Spleen (tissue), 11 donors: ENCODE measurements at regions not wholly inside any gene's neighbourhood (a gene's known extent, or its start where the extent isn't known, plus 50 kb on each side); places are given as distances from the start of the nearest gene placed in this dataset.
A peak's percentile ranks its signal among the peaks of the same experiment; 100 is the strongest.
"Not testable (repeated sequence)": the region's sequence is repeated elsewhere in the genome, so short reads cannot be mapped to it uniquely, and the experiment has no call there.

ENCODE experiments used
- DNase-seq: peaks from one replicate; pipeline ENCODE4 v3.0.0-alpha.2; 2020
- H3K27ac ChIP-seq, 8 donors: fragments of 200-600 bp; sonication (generic) in 7 of 8; 1 replicate in 4 of 8; 2 replicates in 4 of 8; pipeline versions ENCODE4 v1.5.0 to v1.8.0; 2016 to 2021; ENCODE audit warnings: inconsistent platforms in 4 of 8, mild to moderate bottlenecking in 4 of 8, moderate library complexity in 1 of 8
- H3K27me3 ChIP-seq, 7 donors: fragments of 200-600 bp; sonication (generic) in 6 of 7; replicated peaks in 1 of 7; 1 replicate in 4 of 7; 2 replicates in 3 of 7; pipeline versions ENCODE4 v1.5.0 to v1.8.0; 2016 to 2021; ENCODE audit warnings: inconsistent platforms in 3 of 7, mild to moderate bottlenecking in 1 of 7
- H3K36me3 ChIP-seq, 6 donors: fragments of 200-600 bp; sonication (generic) in 5 of 6; 1 replicate in 4 of 6; 2 replicates in 2 of 6; pipeline versions ENCODE4 v1.5.0 to v1.8.0; 2016 to 2021; ENCODE audit warnings: inconsistent platforms in 2 of 6
- H3K4me1 ChIP-seq, 6 donors: fragments of 200-600 bp; sonication (generic) in 5 of 6; 1 replicate in 3 of 6; 2 replicates in 3 of 6; pipeline versions ENCODE4 v1.5.0 to v1.8.0; 2016 to 2021; ENCODE audit warnings: inconsistent platforms in 3 of 6
- H3K4me3 ChIP-seq, 8 donors: fragments of 200-600 bp; sonication (generic) in 7 of 8; 1 replicate in 4 of 8; 2 replicates in 4 of 8; pipeline versions ENCODE4 v1.5.0 to v1.8.0; 2016 to 2021; ENCODE audit warnings: inconsistent platforms in 4 of 8, mild to moderate bottlenecking in 4 of 8, moderate library complexity in 2 of 8
- H3K9me3 ChIP-seq, 8 donors: fragments of 200-600 bp; sonication (generic) in 7 of 8; 1 replicate in 4 of 8; 2 replicates in 4 of 8; pipeline versions ENCODE4 v1.5.0 to v1.8.0; 2016 to 2021; ENCODE audit warnings: inconsistent platforms in 4 of 8
- CTCF ChIP-seq, 11 experiments: fragments of 200-600 bp in 7 of 11; fragments of 450-650 bp in 4 of 11; sonication (generic) in 4 of 11; IDR thresholded peaks in 8 of 11; conservative IDR thresholded peaks in 3 of 11; 1 replicate in 7 of 11; 2 replicates in 4 of 11; pipeline versions ENCODE4 v1.4.0 to v1.8.0; 2016 to 2021; ENCODE audit warnings: antibody characterized with exemption in 11 of 11, inconsistent platforms in 4 of 11, mild to moderate bottlenecking in 1 of 11
- POLR2A ChIP-seq, 3 donors: fragments of 450-650 bp; IDR thresholded peaks; one replicate each; pipeline ENCODE4 v1.5.1; 2017; ENCODE audit warnings: antibody characterized with exemption in 3 of 3, mild to moderate bottlenecking in 1 of 3
- POLR2AphosphoS5 ChIP-seq, 3 donors: sonication (generic); formaldehyde crosslinking; IDR thresholded peaks; one replicate each; pipeline ENCODE4 v1.5.1; 2017; ENCODE audit warnings: antibody characterized with exemption in 3 of 3
- WGBS, 5 donors: extraction: QIAGEN DNeasy Blood & Tissue Kit in 3 of 5; methylation state at CpG; one replicate each; pipeline versions ENCODE4 v1.1.5 to v1.1.7; 2013 to 2018; 5-methylcytosine and 5-hydroxymethylcytosine counted together
- intact Hi-C: fragments of 100-400 bp; cut with DNase I; formaldehyde crosslinking; loops from one replicate; pipeline ENCODE4 v1.15.0; 2023; ENCODE audit warnings: low total_unique reads
- donor health status: healthy with polysubstance abuse.
- donor health status: DM: no; HTN: no; CAD: no; lungs with moderate emphysema.
- donor health status: DM: no; HTN: no; CAD: no.
- donor health status: Bipolar disorder and iron deficiency.
- donor health status: healthy.
- donor health status: DM: no; HTN: no; CAD: no.
- donor health status: DM: yes; HTN: yes; CAD: no.

DNA sequence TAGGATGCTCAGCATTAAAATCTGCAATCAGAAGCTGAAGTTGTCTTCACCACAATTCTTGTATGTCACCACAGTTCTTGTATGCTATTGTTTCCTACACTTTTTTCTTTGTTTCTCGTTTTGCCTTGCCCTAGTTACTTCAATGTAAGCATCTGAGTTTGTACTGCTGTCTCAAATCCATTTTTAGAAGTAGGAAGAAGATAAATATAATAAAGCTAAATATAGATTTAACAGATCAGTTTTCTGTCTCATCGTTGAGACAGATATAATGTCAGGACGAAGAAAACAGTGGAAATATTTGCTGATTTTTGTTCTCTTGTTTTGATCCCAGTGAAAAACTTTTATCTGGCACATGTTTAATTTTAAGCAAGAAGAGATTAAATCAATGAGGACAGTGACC lies 318.0 kb downstream of the QKI start:
- no peak for TF ChIP-seq CTCF (IDR thresholded peaks at IDR 0.05 in 8 of 11, conservative IDR thresholded peaks at IDR 0.05 in 3 of 11)
- TF ChIP-seq POLR2A (IDR thresholded peaks at IDR 0.05) = no peak
- no peak for TF ChIP-seq POLR2AphosphoS5 (IDR thresholded peaks at IDR 0.05)
- peaks cover 0 to 16% (median 0%) of the 10 kb centered on the region in 6 donors for H3K4me1 ChIP-seq
- no peaks in the 10 kb centered on the region for H3K9me3 ChIP-seq
- no peak overlapping the region for H3K27ac ChIP-seq
- no peak overlapping the region for H3K4me3 ChIP-seq
- no peaks in the 10 kb centered on the region for H3K27me3 ChIP-seq
- no peaks in the 10 kb centered on the region for H3K36me3 ChIP-seq
- intact Hi-C loops = no loop called here
- WGBS, 5 donors = 33 to 46% (median 35%) methylated on average over 3 of the region's 3 CpGs
- no peak for DNase-seq

- H3K9me3 ChIP-seq, intact Hi-C loops, H3K36me3 ChIP-seq, DNase-seq, H3K27me3 ChIP-seq, H3K27ac ChIP-seq, H3K4me3 ChIP-seq: not testable (repeated sequence)
- H3K4me1 ChIP-seq = peaks cover 0 to 16% (median 0%) of the 10 kb centered on the region in 6 donors
- WGBS, 5 donors = 90 to 100% (median 94%) methylated on average over 9 of the region's 9 CpGs
These were observed 317.5 kb downstream of the QKI start for GRCh38 chr6:163732014-163732351.

DNA sequence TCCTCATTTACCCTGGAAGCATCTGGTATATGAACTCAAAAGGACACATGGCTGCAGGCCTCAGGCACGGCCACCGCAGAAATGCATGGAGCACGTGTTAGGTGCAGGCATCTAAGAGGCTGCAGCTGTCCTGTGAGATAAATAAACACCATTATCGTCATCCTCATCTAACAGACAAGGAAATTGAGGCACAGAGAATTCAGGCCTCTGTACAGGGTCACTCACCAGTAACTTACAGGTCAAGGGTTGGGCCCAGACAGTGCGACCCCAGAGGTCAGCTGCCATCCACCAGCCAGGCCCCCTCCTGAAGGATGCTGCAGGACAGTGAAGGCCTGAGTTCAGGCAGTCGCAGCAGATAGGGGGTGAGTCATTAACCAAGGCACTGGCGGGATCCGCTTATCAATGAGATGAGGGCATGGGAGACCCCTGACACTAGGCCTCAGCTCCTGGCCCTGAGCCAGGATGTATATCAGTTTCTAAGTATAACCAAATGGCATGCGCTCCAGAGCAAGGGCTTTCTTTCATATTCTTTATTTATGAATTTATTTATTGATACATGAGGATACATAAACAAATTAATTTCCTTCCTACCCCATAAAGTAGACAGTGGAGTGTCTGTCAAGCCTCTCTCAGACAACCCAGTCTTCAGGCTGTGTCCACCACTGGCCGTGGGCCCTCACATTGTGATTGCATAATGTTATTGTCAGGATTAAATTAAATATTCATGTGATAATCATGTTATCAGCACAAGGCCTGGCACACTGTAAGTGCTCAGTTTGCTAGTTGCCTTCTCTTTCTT lies 316.9 kb downstream of the QKI start:
- H3K27me3 ChIP-seq = no peaks in the 10 kb centered on the region
- H3K4me1 ChIP-seq = peaks cover 0 to 16% (median 0%) of the 10 kb centered on the region in 6 donors
- TF ChIP-seq POLR2A (IDR thresholded peaks at IDR 0.05) = no peak
- peak; percentile 66 for DNase-seq
- H3K27ac ChIP-seq = no peak overlapping the region
- H3K36me3 ChIP-seq = no peaks in the 10 kb centered on the region
- H3K4me3 ChIP-seq = no peak overlapping the region
- WGBS, 5 donors = 90 to 99% (median 94%) methylated on average over 10 of the region's 10 CpGs
- no peaks in the 10 kb centered on the region for H3K9me3 ChIP-seq
- intact Hi-C loops = no loop called here

DNA sequence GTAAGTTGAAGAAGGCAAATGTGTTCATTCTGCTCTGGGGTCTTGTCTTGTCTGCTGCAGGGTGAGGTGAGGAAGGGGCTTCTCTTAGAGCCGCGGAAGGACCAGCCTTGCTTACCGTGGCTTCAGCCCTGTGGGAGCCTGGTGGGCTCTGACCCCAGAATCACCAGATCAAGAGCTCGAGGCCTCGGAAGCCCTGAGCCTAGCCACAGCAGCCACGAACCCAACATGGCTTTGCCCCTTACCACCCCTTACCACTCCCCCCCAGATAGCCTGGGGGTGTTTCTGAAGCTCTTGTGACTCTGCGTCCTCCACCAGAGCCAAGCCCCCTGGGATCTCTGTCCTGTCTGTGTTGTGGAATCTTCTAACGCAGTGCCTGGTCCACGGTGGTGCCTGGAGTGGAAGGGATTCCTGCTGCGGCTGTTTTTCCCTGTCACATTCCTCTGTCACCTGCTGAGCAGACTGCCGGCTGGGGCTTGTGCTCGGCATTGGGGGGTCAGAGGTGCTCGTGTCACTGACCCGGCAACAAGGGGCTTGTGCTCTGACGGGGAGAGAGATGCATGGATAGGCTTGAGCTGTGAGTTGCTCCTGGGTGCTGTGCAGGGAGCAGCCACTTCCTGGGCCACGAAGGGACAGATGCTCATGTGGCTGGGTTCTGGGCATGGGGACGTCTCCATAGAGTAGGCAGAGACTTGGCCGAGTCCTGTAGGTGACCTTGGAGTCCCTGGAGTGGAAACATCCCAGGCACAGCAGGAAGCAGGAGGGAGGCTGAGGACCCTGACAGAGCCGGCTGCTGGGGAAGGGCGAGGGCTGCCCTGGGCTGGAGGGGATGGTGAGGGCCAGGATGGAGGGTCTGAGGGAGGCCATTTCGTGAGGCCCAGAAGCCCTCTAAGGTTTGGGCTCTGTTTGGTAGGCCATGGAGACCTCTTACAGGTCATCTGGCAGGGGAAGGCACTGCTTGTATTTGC lies 316.0 kb downstream of the QKI start:
- H3K36me3 ChIP-seq = no peaks in the 10 kb centered on the region
- H3K27ac ChIP-seq = no peak overlapping the region
- TF ChIP-seq CTCF (IDR thresholded peaks at IDR 0.05 in 8 of 11, conservative IDR thresholded peaks at IDR 0.05 in 3 of 11) (no peak), POLR2AphosphoS5 (IDR thresholded peaks at IDR 0.05) (no peak), POLR2A (IDR thresholded peaks at IDR 0.05) (no peak)
- no peaks in the 10 kb centered on the region for H3K9me3 ChIP-seq
- H3K4me1 ChIP-seq = peaks cover 0 to 16% (median 0%) of the 10 kb centered on the region in 6 donors
- H3K27me3 ChIP-seq = no peaks in the 10 kb centered on the region
- H3K4me3 ChIP-seq = no peak overlapping the region
- WGBS, 5 donors = 86 to 90% (median 88%) methylated on average over 15 to 21 of the region's 21 CpGs
- intact Hi-C loops = no loop called here
- peak; percentile 70 for DNase-seq
